CD8-positive, alpha-beta memory T cell (primary cell): ENCODE measurements at regions not wholly inside any gene's neighbourhood (a gene's known extent, or its start where the extent isn't known, plus 50 kb on each side); places are given as distances from the start of the nearest gene placed in this dataset.
A peak's percentile ranks its signal among the peaks of the same experiment; 100 is the strongest.

ENCODE experiments used
- CTCF ChIA-PET: fragments of 350-600 bp; sonication (Branson Sonifier 250); formaldehyde crosslinking; loops from one replicate; lab custom pipeline; 2021; ENCODE audit warnings: antibody characterized with exemption; lab: Charles Lee
- POLR2A ChIA-PET: fragments of 350-600 bp; sonication (Branson Sonifier 250); formaldehyde crosslinking; loops from one replicate; lab custom pipeline; 2021; ENCODE audit warnings: antibody characterized with exemption; lab: Charles Lee
- DNase-seq, 5 donors: peaks; one replicate each; pipeline versions ENCODE4 v3.0.0 to v3.0.0-alpha.2; 2020 to 2022; ENCODE audit warnings: mixed read lengths in 1 of 5
- H3K27ac ChIP-seq: one replicate; pipeline ENCODE4 v1.7.0; 2013; ENCODE audit warnings: low read depth, mild to moderate bottlenecking, low read length, moderate library complexity
- H3K27me3 ChIP-seq: 2 replicates; pipeline ENCODE4 v1.7.0; 2013; ENCODE audit warnings: low read length, mild to moderate bottlenecking; ENCODE audit not compliant: insufficient read depth, poor library complexity, severe bottlenecking
- H3K36me3 ChIP-seq: 2 replicates; pipeline ENCODE4 v1.7.0; 2013; ENCODE audit warnings: mild to moderate bottlenecking, low read length, moderate library complexity; ENCODE audit not compliant: insufficient read depth
- H3K4me1 ChIP-seq: 2 replicates; pipeline ENCODE4 v1.7.0; 2013; ENCODE audit warnings: mild to moderate bottlenecking, low read length, moderate library complexity; ENCODE audit not compliant: insufficient read depth
- H3K4me3 ChIP-seq: 2 replicates; pipeline ENCODE4 v1.7.0; 2013; ENCODE audit warnings: mild to moderate bottlenecking, low read length
- H3K9me3 ChIP-seq: 2 replicates; pipeline ENCODE4 v1.7.0; 2013; ENCODE audit warnings: mild to moderate bottlenecking, low read length
- H3K27ac Mint-ChIP-seq, 8 donors: one replicate each; pipeline ENCODE4 v1.8.0; 2020 to 2021; ENCODE audit warnings: mixed read lengths in 8 of 8, mild to moderate bottlenecking in 6 of 8, inconsistent platforms in 3 of 8, moderate library complexity in 3 of 8
- H3K27me3 Mint-ChIP-seq, 2 donors: one replicate each; pipeline ENCODE4 v1.8.0; 2020 to 2021; ENCODE audit warnings: mixed read lengths in 2 of 2, mild to moderate bottlenecking in 1 of 2, moderate library complexity in 1 of 2
- H3K36me3 Mint-ChIP-seq, 3 donors: one replicate each; pipeline ENCODE4 v1.8.0; 2020 to 2021; ENCODE audit warnings: mixed read lengths in 3 of 3, inconsistent platforms in 1 of 3, mild to moderate bottlenecking in 1 of 3
- H3K4me1 Mint-ChIP-seq, 3 donors: one replicate each; pipeline ENCODE4 v1.8.0; 2020 to 2021; ENCODE audit warnings: mixed read lengths in 3 of 3, inconsistent platforms in 1 of 3, mild to moderate bottlenecking in 1 of 3
- H3K4me3 Mint-ChIP-seq, 7 donors: one replicate each; pipeline ENCODE4 v1.8.0; 2020 to 2021; ENCODE audit warnings: mixed read lengths in 7 of 7, mild to moderate bottlenecking in 6 of 7, moderate library complexity in 4 of 7, inconsistent platforms in 2 of 7
- H3K9me3 Mint-ChIP-seq, 5 donors: one replicate each; pipeline ENCODE4 v1.8.0; 2020 to 2022; ENCODE audit warnings: mixed read lengths in 5 of 5, mild to moderate bottlenecking in 3 of 5, moderate library complexity in 2 of 5, inconsistent platforms in 1 of 5

GRCh38 chr20:1810926-1811620 is 84.1 kb upstream of the SIRPA start:
- ChIA-PET CTCF (no interaction called here), POLR2A (no interaction called here)
- peaks cover 5% of the 10 kb centered on the region for H3K27me3 ChIP-seq
- Mint-ChIP-seq H3K4me3 (no peak overlapping the region), H3K9me3 (no peaks in the 10 kb centered on the region), H3K36me3 (no peaks in the 10 kb centered on the region), H3K27me3 (peaks cover 32 to 59% of the 10 kb centered on the region in 2 donors), H3K27ac (no peak overlapping the region), H3K4me1 (peaks cover 0 to 6% (median 0%) of the 10 kb centered on the region in 3 donors)
- H3K27ac ChIP-seq = no peak overlapping the region
- H3K36me3 ChIP-seq = no peaks in the 10 kb centered on the region
- no peak overlapping the region for H3K4me3 ChIP-seq
- H3K4me1 ChIP-seq = no peaks in the 10 kb centered on the region
- no peaks in the 10 kb centered on the region for H3K9me3 ChIP-seq
- no peak for DNase-seq

GRCh38 chr20:1810572-1810925 is 84.7 kb upstream of the SIRPA start:
- Histone ChIP-seq H3K36me3 (no peaks in the 10 kb centered on the region), H3K4me1 (no peaks in the 10 kb centered on the region), H3K4me3 (no peak overlapping the region), H3K27me3 (peaks cover 5% of the 10 kb centered on the region), H3K9me3 (no peaks in the 10 kb centered on the region), H3K27ac (no peak overlapping the region)
- no peak overlapping the region for H3K4me3 Mint-ChIP-seq
- H3K27ac Mint-ChIP-seq = no peak overlapping the region
- DNase-seq = no peak
- H3K4me1 Mint-ChIP-seq = peaks cover 0 to 6% (median 0%) of the 10 kb centered on the region in 3 donors
- no peaks in the 10 kb centered on the region for H3K9me3 Mint-ChIP-seq
- peaks cover 30 to 60% of the 10 kb centered on the region in 2 donors for H3K27me3 Mint-ChIP-seq
- ChIA-PET CTCF (no interaction called here), POLR2A (no interaction called here)
- H3K36me3 Mint-ChIP-seq = no peaks in the 10 kb centered on the region

- Mint-ChIP-seq H3K9me3 (no peaks in the 10 kb centered on the region), H3K36me3 (no peaks in the 10 kb centered on the region), H3K27me3 (peaks cover 37 to 60% of the 10 kb centered on the region in 2 donors), H3K27ac (peak overlapping the region in 1 of 8 donors; percentile 30), H3K4me3 (no peak overlapping the region), H3K4me1 (peaks cover 0 to 6% (median 0%) of the 10 kb centered on the region in 3 donors)
- no peak for DNase-seq
- POLR2A ChIA-PET = no interaction called here
- H3K4me3 ChIP-seq = no peak overlapping the region
- CTCF ChIA-PET = no interaction called here
- H3K27me3 ChIP-seq = peaks cover 7% of the 10 kb centered on the region
- no peaks in the 10 kb centered on the region for H3K9me3 ChIP-seq
- H3K27ac ChIP-seq = no peak overlapping the region
- no peaks in the 10 kb centered on the region for H3K4me1 ChIP-seq
- H3K36me3 ChIP-seq = no peaks in the 10 kb centered on the region
Measured at GRCh38 chr20:1809611-1810510, 85.3 kb upstream of the SIRPA start.

GRCh38 chr20:1809131-1809572 is 86.1 kb upstream of the SIRPA start:
- H3K4me3 Mint-ChIP-seq = no peak overlapping the region
- no peak overlapping the region for H3K27ac Mint-ChIP-seq
- Histone ChIP-seq H3K36me3 (no peaks in the 10 kb centered on the region), H3K4me1 (no peaks in the 10 kb centered on the region), H3K27ac (no peak overlapping the region), H3K9me3 (no peaks in the 10 kb centered on the region), H3K27me3 (peaks cover 13% of the 10 kb centered on the region), H3K4me3 (no peak overlapping the region)
- ChIA-PET CTCF (no interaction called here), POLR2A (no interaction called here)
- no peaks in the 10 kb centered on the region for H3K9me3 Mint-ChIP-seq
- no peak for DNase-seq
- H3K36me3 Mint-ChIP-seq = no peaks in the 10 kb centered on the region
- peaks cover 41 to 62% of the 10 kb centered on the region in 2 donors for H3K27me3 Mint-ChIP-seq
- peaks cover 0 to 6% (median under 1%) of the 10 kb centered on the region in 3 donors for H3K4me1 Mint-ChIP-seq

- no peaks in the 10 kb centered on the region for H3K36me3 ChIP-seq
- no peak overlapping the region for H3K27ac ChIP-seq
- CTCF ChIA-PET = no interaction called here
- no peak overlapping the region for H3K4me3 ChIP-seq
- no peaks in the 10 kb centered on the region for H3K9me3 Mint-ChIP-seq
- no peak for DNase-seq
- no peak overlapping the region for H3K27ac Mint-ChIP-seq
- H3K4me1 ChIP-seq = peaks cover 3% of the 10 kb centered on the region
- no peak overlapping the region for H3K4me3 Mint-ChIP-seq
- POLR2A ChIA-PET = no interaction called here
- H3K27me3 Mint-ChIP-seq = peaks cover 38 to 60% of the 10 kb centered on the region in 2 donors
- peaks cover 0 to 11% (median 5%) of the 10 kb centered on the region in 3 donors for H3K4me1 Mint-ChIP-seq
- peaks cover 13% of the 10 kb centered on the region for H3K27me3 ChIP-seq
- H3K9me3 ChIP-seq = no peaks in the 10 kb centered on the region
- no peaks in the 10 kb centered on the region for H3K36me3 Mint-ChIP-seq
Measured at GRCh38 chr20:1808101-1808500, 87.1 kb upstream of the SIRPA start.

- H3K4me3 ChIP-seq = no peak overlapping the region
- DNase-seq = no peak
- H3K36me3 Mint-ChIP-seq = no peaks in the 10 kb centered on the region
- H3K9me3 ChIP-seq = no peaks in the 10 kb centered on the region
- no peaks in the 10 kb centered on the region for H3K9me3 Mint-ChIP-seq
- ChIA-PET POLR2A (no interaction called here), CTCF (no interaction called here)
- H3K27ac Mint-ChIP-seq = no peak overlapping the region
- peaks cover 20% of the 10 kb centered on the region for H3K27me3 ChIP-seq
- no peak overlapping the region for H3K4me3 Mint-ChIP-seq
- peaks cover 2 to 15% (median 8%) of the 10 kb centered on the region in 3 donors for H3K4me1 Mint-ChIP-seq
- H3K27me3 Mint-ChIP-seq = peaks cover 39 to 64% of the 10 kb centered on the region in 2 donors
- no peaks in the 10 kb centered on the region for H3K36me3 ChIP-seq
- H3K27ac ChIP-seq = no peak overlapping the region
- H3K4me1 ChIP-seq = peaks cover 10% of the 10 kb centered on the region
Measured at GRCh38 chr20:1807394-1807793, 87.8 kb upstream of the SIRPA start.

GRCh38 chr20:1806456-1806855 is 88.8 kb upstream of the SIRPA start:
- Histone ChIP-seq H3K27me3 (peaks cover 28% of the 10 kb centered on the region), H3K36me3 (no peaks in the 10 kb centered on the region), H3K4me3 (no peak overlapping the region), H3K4me1 (peaks cover 14% of the 10 kb centered on the region), H3K9me3 (no peaks in the 10 kb centered on the region), H3K27ac (no peak overlapping the region)
- peaks cover 43 to 68% of the 10 kb centered on the region in 2 donors for H3K27me3 Mint-ChIP-seq
- CTCF ChIA-PET = no interaction called here
- H3K27ac Mint-ChIP-seq = no peak overlapping the region
- no peak for DNase-seq
- peaks cover 6 to 22% (median 16%) of the 10 kb centered on the region in 3 donors for H3K4me1 Mint-ChIP-seq
- no peaks in the 10 kb centered on the region for H3K9me3 Mint-ChIP-seq
- no peak overlapping the region for H3K4me3 Mint-ChIP-seq
- no peaks in the 10 kb centered on the region for H3K36me3 Mint-ChIP-seq
- POLR2A ChIA-PET = no interaction called here

- H3K36me3 Mint-ChIP-seq = no peaks in the 10 kb centered on the region
- Histone ChIP-seq H3K27ac (no peak overlapping the region), H3K9me3 (no peaks in the 10 kb centered on the region), H3K4me1 (peaks cover 14% of the 10 kb centered on the region), H3K36me3 (no peaks in the 10 kb centered on the region), H3K4me3 (no peak overlapping the region), H3K27me3 (peaks cover 30% of the 10 kb centered on the region)
- no peak overlapping the region for H3K4me3 Mint-ChIP-seq
- no peak overlapping the region for H3K27ac Mint-ChIP-seq
- peaks cover 6 to 16% (median 16%) of the 10 kb centered on the region in 3 donors for H3K4me1 Mint-ChIP-seq
- ChIA-PET CTCF (no interaction called here), POLR2A (no interaction called here)
- no peaks in the 10 kb centered on the region for H3K9me3 Mint-ChIP-seq
- no peak for DNase-seq
- H3K27me3 Mint-ChIP-seq = peaks cover 44 to 70% of the 10 kb centered on the region in 2 donors
Measured at GRCh38 chr20:1805816-1806215, 89.4 kb upstream of the SIRPA start.
